H9 (cell line): ENCODE measurements at regions not wholly inside any gene's neighbourhood (a gene's known extent, or its start where the extent isn't known, plus 50 kb on each side); places are given as distances from the start of the nearest gene placed in this dataset.

ENCODE experiments used
- DNase-seq: peaks from one replicate; pipeline ENCODE4 v3.0.0-alpha.2; 2017
- H2AFZ ChIP-seq: one replicate; pipeline ENCODE4 v1.6.1; 2013; ENCODE audit warnings: mild to moderate bottlenecking, low read length, control low read depth, moderate library complexity
- H2AK5ac ChIP-seq: 2 replicates; pipeline ENCODE4 v1.6.1; 2013; ENCODE audit warnings: low read length, control low read depth, mixed read lengths; ENCODE audit not compliant: insufficient read length
- H2BK120ac ChIP-seq: one replicate; pipeline ENCODE4 v1.6.1; 2013; ENCODE audit warnings: low read depth, mild to moderate bottlenecking, low read length, control low read depth, inconsistent platforms; ENCODE audit not compliant: poor library complexity, severe bottlenecking
- H2BK12ac ChIP-seq: 2 replicates; pipeline ENCODE4 v1.6.1; 2013; ENCODE audit warnings: low read length, control low read depth, mixed read lengths, low read depth; ENCODE audit not compliant: insufficient read length
- H2BK15ac ChIP-seq: 2 replicates; pipeline ENCODE4 v1.6.1; 2013; ENCODE audit warnings: low read depth, low read length, control low read depth
- H2BK20ac ChIP-seq: one replicate; pipeline ENCODE4 v1.6.1; 2013; ENCODE audit warnings: low read depth, mild to moderate bottlenecking, low read length, control low read depth, inconsistent platforms; ENCODE audit not compliant: poor library complexity, severe bottlenecking
- H2BK5ac ChIP-seq: 2 replicates; pipeline ENCODE4 v1.6.1; 2013; ENCODE audit warnings: low read length, control low read depth, mixed read lengths; ENCODE audit not compliant: insufficient read length
- H3K14ac ChIP-seq: 2 replicates; pipeline ENCODE4 v1.6.1; 2013; ENCODE audit warnings: low read length, control low read depth; ENCODE audit not compliant: insufficient read depth
- H3K18ac ChIP-seq: 2 replicates; pipeline ENCODE4 v1.6.1; 2013; ENCODE audit warnings: low read depth, mild to moderate bottlenecking, mixed read lengths, low read length, control low read depth; ENCODE audit not compliant: insufficient read length
- H3K23ac ChIP-seq: 2 replicates; pipeline ENCODE4 v1.6.1; 2013; ENCODE audit warnings: low read length, control low read depth, mixed read lengths, low read depth; ENCODE audit not compliant: insufficient read length
- H3K23me2 ChIP-seq: 2 replicates; pipeline ENCODE4 v1.6.1; 2013; ENCODE audit warnings: low read depth, mild to moderate bottlenecking, mixed read lengths, low read length, control low read depth; ENCODE audit not compliant: insufficient read length, poor library complexity, severe bottlenecking
- H3K27ac ChIP-seq: 2 replicates; pipeline ENCODE4 v1.5.1; 2013; ENCODE audit warnings: low read length, control low read depth, mixed read lengths, low read depth; ENCODE audit not compliant: insufficient read length
- H3K27me3 ChIP-seq: 2 replicates; pipeline ENCODE4 v1.6.1; 2013; ENCODE audit warnings: low read length, control low read depth, inconsistent platforms; ENCODE audit not compliant: insufficient read depth
- H3K4ac ChIP-seq: 2 replicates; pipeline ENCODE4 v1.6.1; 2013; ENCODE audit warnings: low read depth, mild to moderate bottlenecking, control low read depth, inconsistent platforms, low read length, moderate library complexity
- H3K4me1 ChIP-seq: 2 replicates; pipeline ENCODE4 v1.6.1; 2013; ENCODE audit warnings: low read length, control low read depth, inconsistent platforms; ENCODE audit not compliant: insufficient read depth
- H3K4me2 ChIP-seq: 2 replicates; pipeline ENCODE4 v1.6.1; 2013; ENCODE audit warnings: low read length, control low read depth, mixed read lengths; ENCODE audit not compliant: insufficient read length, insufficient read depth
- H3K56ac ChIP-seq: 2 replicates; pipeline ENCODE4 v1.6.1; 2013; ENCODE audit warnings: low read depth, mild to moderate bottlenecking, mixed read lengths, low read length, control low read depth; ENCODE audit not compliant: insufficient read length
- H3K79me1 ChIP-seq: 2 replicates; pipeline ENCODE4 v1.6.1; 2013; ENCODE audit warnings: low read depth, mild to moderate bottlenecking, moderate library complexity, low read length, control low read depth, inconsistent platforms; ENCODE audit not compliant: insufficient read depth, poor library complexity, severe bottlenecking
- H3K79me2 ChIP-seq: 2 replicates; pipeline ENCODE4 v1.6.1; 2013; ENCODE audit warnings: low read length, control low read depth, inconsistent platforms; ENCODE audit not compliant: insufficient read depth
- H3K9ac ChIP-seq: 2 replicates; pipeline ENCODE4 v1.6.1; 2013; ENCODE audit warnings: low read length, control low read depth, mixed read lengths; ENCODE audit not compliant: insufficient read length; ENCODE audit errors: extremely low read depth
- H3K9me3 ChIP-seq: one replicate; pipeline ENCODE4 v1.6.1; 2013; ENCODE audit warnings: low read depth, low read length, inconsistent platforms; ENCODE audit not compliant: control insufficient read depth
- H3T11ph ChIP-seq: one replicate; pipeline ENCODE4 v1.6.1; 2013; ENCODE audit warnings: mild to moderate bottlenecking, low read length, control low read depth, inconsistent platforms
- H4K20me1 ChIP-seq: one replicate; pipeline ENCODE4 v1.6.1; 2013; ENCODE audit not compliant: control insufficient read depth, insufficient read length, insufficient read depth
- H4K5ac ChIP-seq: 2 replicates; pipeline ENCODE4 v1.6.1; 2013; ENCODE audit warnings: low read depth, mild to moderate bottlenecking, mixed read lengths, low read length, control low read depth; ENCODE audit not compliant: insufficient read length
- H4K8ac ChIP-seq: replicated peaks from 2 replicates; pipeline ENCODE4 v1.6.1; 2013; ENCODE audit warnings: low read length, control low read depth, mixed read lengths, low read depth; ENCODE audit not compliant: insufficient read length
- H4K91ac ChIP-seq: 2 replicates; pipeline ENCODE4 v1.6.1; 2013; ENCODE audit warnings: low read depth, mild to moderate bottlenecking, moderate library complexity, mixed read lengths, low read length, control low read depth; ENCODE audit not compliant: insufficient read length
- H3K27ac Mint-ChIP-seq, 3 experiments: 2 replicates in 2 of 3; 3 replicates in 1 of 3; pipeline ENCODE4 v1.8.0; 2020 to 2021; ENCODE audit warnings: mixed read lengths in 3 of 3, mild to moderate bottlenecking in 1 of 3, moderate library complexity in 1 of 3
- H3K27me3 Mint-ChIP-seq: 2 replicates; pipeline ENCODE4 v1.8.0; 2021; ENCODE audit warnings: low read depth, mild to moderate bottlenecking, moderate library complexity, mixed read lengths
- H3K36me3 Mint-ChIP-seq, 3 experiments: 2 replicates in 2 of 3; 3 replicates in 1 of 3; pipeline ENCODE4 v1.8.0; 2020 to 2021; ENCODE audit warnings: low read depth in 3 of 3, mixed read lengths in 3 of 3; ENCODE audit not compliant: insufficient read depth in 1 of 3
- H3K4me1 Mint-ChIP-seq, 2 experiments: 2 replicates each; pipeline ENCODE4 v1.8.0; 2020; ENCODE audit warnings: mixed read lengths in 2 of 2
- H3K4me3 Mint-ChIP-seq, 2 experiments: 2 replicates in 1 of 2; 3 replicates in 1 of 2; pipeline ENCODE4 v1.8.0; 2020 to 2021; ENCODE audit warnings: mild to moderate bottlenecking in 2 of 2, mixed read lengths in 2 of 2, moderate library complexity in 1 of 2
- H3K9me3 Mint-ChIP-seq, 2 experiments: 2 replicates in 1 of 2; 3 replicates in 1 of 2; pipeline ENCODE4 v1.8.0; 2020; ENCODE audit warnings: mild to moderate bottlenecking in 2 of 2, mixed read lengths in 2 of 2, moderate library complexity in 1 of 2
- CTCF ChIP-seq: fragments of 200-600 bp; sonication (generic); conservative IDR thresholded peaks from 3 replicates; pipeline ENCODE4 v1.8.0; 2021; ENCODE audit warnings: antibody characterized with exemption, mild to moderate bottlenecking
- WGBS: extraction: QIAGEN DNeasy Blood & Tissue Kit; methylation state at CpG from one replicate; pipeline ENCODE4 v1.1.7; 2013; ENCODE audit warnings: missing lambda C conversion rate, low lambda C conversion rate, mixed read lengths; ENCODE audit not compliant: insufficient read length; ENCODE audit errors: extremely low coverage; 5-methylcytosine and 5-hydroxymethylcytosine counted together

GRCh38 chr2:183244300-183244844 is 120.1 kb downstream of the NUP35 start:
- Histone ChIP-seq H3K4me2 (no peak overlapping the region), H2BK20ac (no peak overlapping the region), H2BK120ac (no peak overlapping the region), H3K9me3 (no peaks in the 10 kb centered on the region), H3K27ac (no peak overlapping the region), H3K56ac (no peak overlapping the region), H2BK12ac (no peak overlapping the region), H3K18ac (no peak overlapping the region), H2BK5ac (no peak overlapping the region), H3K79me1 (no peaks in the 10 kb centered on the region), H3K23me2 (no peaks in the 10 kb centered on the region), H2AK5ac (no peak overlapping the region), H3K14ac (no peak overlapping the region), H2AFZ (no peak overlapping the region), H3K4me1 (no peaks in the 10 kb centered on the region), H4K8ac (no peak overlapping the region), H3K23ac (no peak overlapping the region), H4K91ac (no peak overlapping the region), H2BK15ac (no peak overlapping the region), H3K27me3 (no peaks in the 10 kb centered on the region), H4K5ac (no peak overlapping the region), H4K20me1 (no peaks in the 10 kb centered on the region), H3K9ac (no peak overlapping the region), H3T11ph (no peak overlapping the region), H3K4ac (no peak overlapping the region), H3K79me2 (no peaks in the 10 kb centered on the region)
- Mint-ChIP-seq H3K4me3 (no peak overlapping the region), H3K9me3 (no peaks in the 10 kb centered on the region), H3K4me1 (0 out of 4 replicates have a peak, but pooled peaks cover 0 to 2% of the 10 kb centered on the region in 2 experiments), H3K36me3 (no peaks in the 10 kb centered on the region), H3K27me3 (no peaks in the 10 kb centered on the region), H3K27ac (peak overlapping the region in 1 of 3 experiments; percentile 16; a peak in 1 of 7 replicates)
- peak; percentile 38 for DNase-seq
- WGBS = no CpG with 5 or more reads among the region's 2 CpGs
- no peak; the same call in 2 of the 3 replicates for TF ChIP-seq CTCF
